Suprapubic skin (tissue), 3 donors: ENCODE measurements at regions not wholly inside any gene's neighbourhood (a gene's known extent, or its start where the extent isn't known, plus 50 kb on each side); places are given as distances from the start of the nearest gene placed in this dataset.

Experiments used
- POLR2AphosphoS5 ChIP-seq, 3 donors: sonication (generic); formaldehyde crosslinking; IDR thresholded peaks; one replicate each; pipeline ENCODE4 v1.6.1; 2017; ENCODE audit warnings: antibody characterized with exemption in 3 of 3
- TF ChIP-seq, protein P1 (sequence below), 2 donors: fragments of 200-600 bp in 1 of 2; fragments of 450-650 bp in 1 of 2; sonication (generic) in 1 of 2; IDR thresholded peaks; one replicate each; pipeline ENCODE4 v1.5.1; 2016 to 2019; ENCODE audit warnings: antibody characterized with exemption in 2 of 2, mild to moderate bottlenecking in 1 of 2, moderate library complexity in 1 of 2

DNA sequence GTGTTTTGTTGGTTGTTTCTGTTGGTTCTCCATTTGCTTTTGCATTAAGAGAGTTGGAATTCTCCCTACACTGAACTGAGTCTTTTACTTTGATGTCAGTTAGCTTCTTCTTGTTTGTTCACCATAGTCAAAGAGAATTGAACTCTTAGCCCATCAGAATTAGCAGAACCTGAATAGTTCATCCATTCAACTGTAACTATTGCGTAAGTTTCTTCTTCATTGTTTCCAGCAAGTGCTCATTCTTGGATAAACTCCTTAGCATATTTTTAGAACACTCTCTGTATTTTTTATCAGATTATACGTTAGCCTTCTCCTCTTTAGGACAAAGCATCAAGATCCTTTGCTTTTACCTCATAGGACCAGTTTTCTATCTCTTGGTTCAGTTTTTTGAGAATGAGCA is 128.4 kb upstream of the RAB11FIP2 start:
- TF ChIP-seq POLR2AphosphoS5 (IDR thresholded peaks at IDR 0.05) = no peak
- TF ChIP-seq, protein P1, sequence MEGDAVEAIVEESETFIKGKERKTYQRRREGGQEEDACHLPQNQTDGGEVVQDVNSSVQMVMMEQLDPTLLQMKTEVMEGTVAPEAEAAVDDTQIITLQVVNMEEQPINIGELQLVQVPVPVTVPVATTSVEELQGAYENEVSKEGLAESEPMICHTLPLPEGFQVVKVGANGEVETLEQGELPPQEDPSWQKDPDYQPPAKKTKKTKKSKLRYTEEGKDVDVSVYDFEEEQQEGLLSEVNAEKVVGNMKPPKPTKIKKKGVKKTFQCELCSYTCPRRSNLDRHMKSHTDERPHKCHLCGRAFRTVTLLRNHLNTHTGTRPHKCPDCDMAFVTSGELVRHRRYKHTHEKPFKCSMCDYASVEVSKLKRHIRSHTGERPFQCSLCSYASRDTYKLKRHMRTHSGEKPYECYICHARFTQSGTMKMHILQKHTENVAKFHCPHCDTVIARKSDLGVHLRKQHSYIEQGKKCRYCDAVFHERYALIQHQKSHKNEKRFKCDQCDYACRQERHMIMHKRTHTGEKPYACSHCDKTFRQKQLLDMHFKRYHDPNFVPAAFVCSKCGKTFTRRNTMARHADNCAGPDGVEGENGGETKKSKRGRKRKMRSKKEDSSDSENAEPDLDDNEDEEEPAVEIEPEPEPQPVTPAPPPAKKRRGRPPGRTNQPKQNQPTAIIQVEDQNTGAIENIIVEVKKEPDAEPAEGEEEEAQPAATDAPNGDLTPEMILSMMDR (IDR thresholded peaks at IDR 0.05) = no peak
